CD4-positive, alpha-beta T cell treated with Interleukin-4 for 1 hour (primary cell): ENCODE measurements at regions not wholly inside any gene's neighbourhood (a gene's known extent, or its start where the extent isn't known, plus 50 kb on each side); places are given as distances from the start of the nearest gene placed in this dataset.
"Not testable (repeated sequence)": the region's sequence is repeated elsewhere in the genome, so short reads cannot be mapped to it uniquely, and the experiment has no call there.

Experiments
- DNase-seq, 2 donors: peaks; one replicate each; pipeline ENCODE4 v3.0.0-alpha.2; 2020 to 2022

DNA sequence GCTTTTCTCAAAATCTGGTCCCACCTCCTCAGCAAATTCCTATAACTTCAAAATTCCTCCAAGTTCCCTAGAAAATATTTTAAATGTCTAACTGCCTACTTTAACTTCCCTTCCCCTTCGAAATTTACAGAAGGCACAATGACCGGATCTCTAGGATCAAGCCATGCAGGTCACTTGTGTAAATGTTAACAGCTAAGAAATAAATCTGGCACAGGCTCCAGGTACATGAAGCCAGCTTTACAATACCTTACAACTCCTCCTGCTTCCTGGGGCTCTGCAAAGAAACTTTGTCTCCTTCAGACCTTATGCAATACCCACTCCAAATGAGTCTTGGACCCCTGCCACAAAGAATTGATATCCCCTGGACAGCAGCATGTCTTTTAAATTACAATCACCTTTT is 1164.2 kb downstream of the BRINP3 start:
- DNase-seq: no peak

- no peak for DNase-seq
Observed at GRCh38 chr1:189315035-189315901, 1162.4 kb downstream of the BRINP3 start.

DNA sequence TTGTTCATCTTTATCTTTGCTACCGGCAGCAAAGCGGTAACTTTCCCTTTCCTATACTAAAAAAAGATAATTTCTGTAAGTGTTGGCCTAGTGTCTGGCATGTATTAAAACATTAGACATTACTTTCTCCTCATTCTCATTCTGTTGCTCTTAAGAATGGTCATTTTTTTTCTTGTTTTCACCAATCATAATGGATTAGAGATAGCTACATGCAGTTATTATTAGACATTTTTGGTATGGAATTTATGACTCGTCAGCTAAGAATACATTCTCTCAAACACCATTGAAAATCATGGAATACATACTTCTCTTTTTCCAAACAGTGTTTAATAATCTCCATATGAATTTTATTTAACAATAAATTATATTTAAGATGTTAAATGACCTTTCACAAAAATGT is 1154.6 kb downstream of the BRINP3 start:
- DNase-seq: no peak

DNA sequence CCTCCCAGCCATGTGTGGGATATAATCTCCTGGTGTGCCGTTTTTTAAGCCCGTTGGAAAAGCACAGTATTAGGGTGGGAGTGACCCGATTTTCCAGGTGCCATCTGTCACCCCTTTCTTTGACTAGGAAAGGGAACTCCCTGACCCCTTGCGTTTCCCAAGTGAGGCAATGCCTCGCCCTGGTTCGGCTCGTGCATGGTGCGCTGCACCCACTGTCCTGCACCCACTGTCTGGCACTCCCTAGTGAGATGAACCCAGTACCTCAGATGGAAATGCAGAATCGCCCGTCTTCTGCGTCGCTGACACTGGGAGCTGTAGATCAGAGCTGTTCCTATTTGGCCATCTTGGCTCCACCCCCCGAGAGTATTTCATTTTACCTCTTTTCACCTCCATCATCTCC is 1146.6 kb downstream of the BRINP3 start:
- DNase-seq: not testable (repeated sequence)

- no peak for DNase-seq
Observed at GRCh38 chr1:189336115-189337100, 1141.3 kb downstream of the BRINP3 start.

DNA sequence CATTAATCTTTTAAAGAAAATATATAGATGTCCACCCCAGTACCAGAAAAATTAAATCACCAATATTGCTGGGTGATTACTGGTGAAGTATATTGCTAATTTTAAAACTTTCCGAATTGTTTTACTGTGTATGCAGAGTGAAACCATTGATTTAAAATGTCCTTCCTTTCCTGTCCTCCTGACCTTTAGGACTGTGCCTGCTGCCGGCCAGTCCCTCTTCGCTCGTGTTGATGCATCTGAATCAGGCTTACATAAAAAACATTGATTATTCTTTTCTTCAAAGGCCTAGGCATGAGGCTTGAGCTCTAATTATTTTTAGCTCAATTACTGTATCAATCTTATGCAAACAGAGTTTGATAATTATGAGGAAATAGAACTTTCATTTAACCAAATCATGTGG is 1128.1 kb downstream of the BRINP3 start:
- DNase-seq: no peak

DNA sequence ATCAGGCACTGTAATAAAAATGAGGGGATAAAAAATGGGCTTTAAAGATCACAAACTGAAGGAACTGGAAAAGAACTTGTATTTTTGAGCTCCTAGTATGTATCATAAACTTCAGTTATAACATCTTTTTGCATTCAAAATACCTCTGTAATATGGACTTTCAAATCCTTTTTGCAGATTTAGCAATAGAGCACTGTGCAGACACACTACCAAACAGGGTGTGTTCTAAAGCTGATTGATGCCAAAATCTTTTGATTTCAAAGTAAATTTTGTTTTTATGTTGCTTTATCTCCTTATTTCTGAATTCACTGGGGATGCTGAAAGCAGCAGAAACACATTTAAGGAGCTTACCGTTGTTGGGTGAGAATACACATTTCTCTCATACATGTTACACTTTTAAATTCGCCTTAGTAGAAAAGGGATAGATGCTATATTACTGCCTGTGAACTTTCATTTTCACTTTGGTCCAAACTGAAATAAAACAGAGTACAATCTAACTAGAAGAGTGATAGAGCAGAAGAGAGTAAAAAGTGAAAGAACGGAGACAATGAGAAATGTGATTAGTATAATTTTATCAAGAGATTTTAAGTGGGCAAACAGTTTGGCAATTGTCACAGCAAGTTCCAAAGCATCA is 1126.6 kb downstream of the BRINP3 start:
- DNase-seq: no peak

- no peak for DNase-seq
Observed at GRCh38 chr1:189351960-189352359, 1125.7 kb downstream of the BRINP3 start.

DNA sequence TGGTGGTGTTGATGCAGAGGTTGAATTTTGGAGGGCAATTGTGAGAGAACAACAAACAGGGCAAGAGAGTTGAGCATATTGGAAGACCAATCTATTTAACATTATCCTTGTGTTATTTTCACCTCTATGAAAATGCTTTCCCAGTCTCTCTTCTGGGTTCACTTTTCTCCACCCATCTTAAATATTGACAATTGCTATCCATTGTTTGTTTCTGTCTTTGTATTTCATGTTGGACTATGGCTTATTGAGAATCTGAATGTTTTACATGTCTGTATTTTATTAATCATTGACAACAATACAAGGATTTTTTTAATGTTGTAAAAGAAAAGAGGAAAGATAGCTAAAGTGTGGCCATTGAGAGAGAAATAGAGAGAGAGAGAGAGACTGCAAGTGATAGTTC is 1121.5 kb downstream of the BRINP3 start:
- DNase-seq: no peak

GRCh38 chr1:189357317-189357716 is 1120.3 kb downstream of the BRINP3 start:
- no peak for DNase-seq

DNA sequence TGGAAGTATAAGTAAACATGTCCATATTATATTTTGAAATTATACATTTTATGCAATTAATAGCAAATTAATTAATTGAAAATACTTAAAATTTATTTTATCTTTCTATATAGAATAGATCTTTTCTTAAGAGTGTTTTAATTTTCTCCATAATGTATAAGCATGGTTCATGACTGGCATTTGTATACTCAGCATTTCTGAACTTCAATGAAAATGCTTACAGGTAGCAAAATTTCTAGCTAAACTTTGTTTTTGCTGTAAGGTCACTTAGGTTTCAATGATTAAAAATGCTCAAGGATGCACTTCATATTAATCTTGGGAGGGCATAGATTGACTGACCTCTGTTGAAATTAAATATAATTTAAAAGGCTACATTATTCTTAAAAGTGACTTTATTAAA is 1108.1 kb downstream of the BRINP3 start:
- no peak for DNase-seq

GRCh38 chr1:189374816-189375215 is 1102.8 kb downstream of the BRINP3 start:
- no peak for DNase-seq

DNA sequence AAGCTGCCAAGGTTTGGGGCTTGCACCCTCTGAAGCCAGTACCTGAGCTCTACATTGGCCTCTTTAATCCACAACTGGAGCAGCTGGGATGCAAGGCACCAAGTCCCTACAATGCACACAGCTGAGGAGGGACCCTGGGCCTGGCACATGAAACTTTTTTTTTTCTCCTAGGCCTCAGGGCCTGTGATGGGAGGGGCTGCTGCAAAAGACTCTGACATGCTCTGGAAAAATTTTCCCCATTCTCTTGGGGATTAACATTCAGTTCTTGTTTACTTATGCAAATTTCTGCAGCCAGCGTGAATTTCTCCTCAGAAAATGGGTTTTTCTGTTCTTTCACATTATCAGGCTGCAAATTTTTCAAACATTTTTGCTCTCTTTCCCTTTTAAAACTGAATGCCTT is 1072.2 kb downstream of the BRINP3 start:
- no peak for DNase-seq

DNA sequence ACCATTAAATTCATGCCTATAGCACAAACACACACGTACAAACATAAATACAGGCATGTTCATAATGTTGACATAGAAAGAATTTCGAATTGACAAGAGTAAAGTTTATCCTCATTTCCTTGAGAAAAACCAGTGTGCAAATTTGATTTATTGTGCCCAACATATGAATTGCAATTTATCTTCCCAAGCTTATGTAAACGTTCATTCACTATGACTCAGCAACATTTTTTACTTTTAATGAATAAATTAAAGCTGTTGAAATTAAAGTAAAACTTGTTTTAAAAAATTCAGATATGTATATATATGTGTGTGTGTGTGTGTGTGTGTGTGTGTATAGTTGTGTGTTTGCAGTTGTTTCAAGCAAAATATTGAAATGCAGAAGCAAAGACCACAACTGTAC is 1067.9 kb downstream of the BRINP3 start:
- DNase-seq: no peak

GRCh38 chr1:189424746-189425331 is 1052.8 kb downstream of the BRINP3 start:
- DNase-seq: no peak

DNA sequence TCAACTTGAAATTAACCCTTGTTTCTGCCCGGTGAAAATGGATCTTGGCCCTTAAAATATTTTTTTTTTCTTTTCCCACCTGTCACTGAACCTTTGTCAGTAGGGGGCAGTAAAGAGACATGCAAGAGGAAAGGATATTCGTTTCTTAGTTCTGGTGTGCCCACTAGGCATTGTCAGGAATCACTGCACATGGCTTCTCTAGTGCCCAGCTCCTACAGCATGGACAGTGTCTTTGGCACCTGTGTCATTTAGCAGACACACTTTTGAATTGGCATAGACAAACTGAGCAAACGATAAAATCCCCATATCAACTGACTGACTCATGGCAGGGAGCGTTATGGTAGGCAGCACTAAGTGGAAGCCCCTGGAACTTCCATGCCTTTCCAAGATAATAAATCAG is 1048.1 kb downstream of the BRINP3 start:
- DNase-seq: no peak

DNA sequence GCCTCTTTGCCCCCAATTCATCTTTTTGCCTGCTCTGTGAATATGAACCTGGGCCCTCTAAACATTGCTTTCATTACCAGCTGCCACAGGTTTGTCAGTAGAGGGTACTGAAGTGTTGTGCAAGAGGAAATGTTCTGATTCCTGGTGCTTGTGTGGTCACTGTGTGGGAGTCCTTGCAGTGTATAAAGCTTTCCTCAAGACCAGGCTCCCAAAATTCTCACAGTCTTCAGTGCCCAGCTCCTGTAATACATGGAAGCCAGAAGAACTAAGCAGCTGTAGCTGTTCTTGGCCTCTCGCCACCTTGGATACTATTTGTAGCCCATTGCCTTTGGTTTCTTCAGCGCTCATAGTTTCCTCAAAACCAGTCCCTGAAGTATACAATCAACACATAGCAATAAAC is 1046.2 kb downstream of the BRINP3 start:
- DNase-seq: no peak

DNA sequence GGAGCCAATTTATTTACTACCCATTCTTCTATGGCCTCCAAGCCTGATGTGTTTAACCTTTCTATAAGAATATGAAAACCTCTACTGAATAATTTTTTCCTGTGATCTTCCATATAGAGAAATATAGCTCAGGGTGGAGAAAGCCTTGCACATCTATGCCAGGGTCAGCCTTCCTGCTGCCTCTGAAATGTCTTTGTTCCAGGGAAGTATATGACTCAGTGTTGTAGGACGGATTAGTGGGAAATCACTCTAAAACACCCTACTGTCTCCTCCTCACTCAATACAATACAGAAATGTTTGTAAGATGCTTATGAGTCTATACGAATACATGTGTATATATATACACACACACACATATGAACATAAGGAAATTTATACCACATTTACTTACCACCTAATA is 1044.9 kb downstream of the BRINP3 start:
- DNase-seq: no peak

DNA sequence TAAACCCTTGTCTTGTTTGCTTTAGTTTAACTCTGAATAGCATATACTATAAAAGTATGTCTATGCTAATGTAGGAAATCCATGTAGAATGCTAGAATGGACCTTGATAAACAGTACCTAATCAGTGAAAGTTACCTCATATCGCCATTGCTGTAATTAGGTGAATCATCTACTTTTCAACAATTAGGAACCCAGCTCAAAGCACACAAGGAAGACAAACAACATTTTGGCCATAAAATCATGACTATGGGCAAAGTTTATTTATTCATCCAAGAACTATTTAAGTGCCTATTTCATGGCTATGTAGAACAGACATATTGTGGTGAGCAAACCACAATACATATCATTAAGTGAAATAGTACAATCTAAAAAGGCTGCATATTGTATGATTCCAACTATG is 1043.2 kb downstream of the BRINP3 start:
- no peak for DNase-seq

DNA sequence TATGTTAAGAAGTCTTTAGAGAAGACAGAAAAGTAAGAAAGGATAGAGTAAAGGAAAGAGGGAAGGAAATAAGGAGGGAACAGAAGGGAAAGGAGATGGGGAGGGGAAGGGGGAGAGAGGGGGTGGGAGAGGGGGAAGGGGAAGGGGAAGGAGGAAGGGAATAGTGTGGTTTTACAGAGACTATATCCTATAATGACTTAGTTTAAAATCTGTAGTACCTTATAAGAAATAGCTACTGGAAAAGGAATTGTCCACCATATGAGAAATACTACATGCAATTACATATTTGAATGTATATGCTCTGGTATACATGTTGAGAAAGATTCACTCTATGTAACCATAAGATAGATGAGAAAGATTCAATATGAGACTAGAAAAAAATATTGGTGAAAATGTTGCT is 1042.3 kb downstream of the BRINP3 start:
- DNase-seq: no peak

- DNase-seq: no peak
Observed at GRCh38 chr1:189438808-189439207, 1038.9 kb downstream of the BRINP3 start.

GRCh38 chr1:189463166-189463565 is 1014.5 kb downstream of the BRINP3 start:
- no peak for DNase-seq

- no peak for DNase-seq
Observed at GRCh38 chr1:189496768-189497167, 980.9 kb downstream of the BRINP3 start.
